Stimulated activated CD8-positive, alpha-beta memory T cell treated with anti-CD3 and anti-CD28 coated beads, Interleukin-4, amount 100 ng/mL, for 24 hours (primary cell): ENCODE measurements at regions not wholly inside any gene's neighbourhood (a gene's known extent, or its start where the extent isn't known, plus 50 kb on each side); places are given as distances from the start of the nearest gene placed in this dataset.
"Not testable (repeated sequence)": the region's sequence is repeated elsewhere in the genome, so short reads cannot be mapped to it uniquely, and the experiment has no call there.

Experiments used
- DNase-seq: peaks from one replicate; pipeline ENCODE4 v3.0.0-alpha.2; 2020; ENCODE audit warnings: low read depth

DNA sequence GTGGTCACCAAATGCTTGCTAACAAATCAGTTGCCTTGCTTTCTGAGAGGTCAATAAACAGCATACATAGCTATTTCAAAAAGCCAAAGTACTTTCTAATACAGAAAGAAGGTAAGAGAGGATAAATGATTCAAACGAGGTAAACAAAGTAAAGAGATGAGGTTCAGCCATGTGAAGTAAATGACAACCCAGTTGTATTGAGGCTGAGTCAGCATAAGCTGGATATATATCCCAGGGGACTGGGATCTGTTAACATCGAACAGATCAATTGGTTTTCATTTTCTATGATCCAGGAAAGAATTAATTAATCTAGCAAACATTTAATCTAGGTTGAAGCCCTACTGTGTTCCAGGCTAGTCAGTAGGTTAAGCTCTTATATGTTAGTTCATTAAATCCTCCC is 97.3 kb upstream of the GRIA3 start:
- DNase-seq: no peak

DNA sequence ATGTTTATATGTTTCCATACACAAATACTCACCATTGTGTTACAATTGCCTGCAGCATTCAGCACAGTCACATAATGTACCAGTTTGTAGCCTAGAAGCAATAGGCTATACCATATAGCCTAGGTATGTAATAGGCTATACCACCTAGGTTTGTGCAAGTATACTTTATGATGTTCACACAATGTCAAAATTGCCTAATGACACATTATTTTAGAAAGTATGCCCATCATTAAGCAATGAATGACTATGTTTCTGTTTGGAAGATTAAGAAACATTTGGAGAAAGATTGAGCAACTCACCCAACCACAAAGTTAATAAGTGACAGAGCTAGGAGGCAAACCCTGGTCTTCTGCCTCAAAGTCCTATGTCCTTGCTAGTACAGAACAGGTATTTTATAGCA is 96.8 kb upstream of the GRIA3 start:
- no peak for DNase-seq

DNA sequence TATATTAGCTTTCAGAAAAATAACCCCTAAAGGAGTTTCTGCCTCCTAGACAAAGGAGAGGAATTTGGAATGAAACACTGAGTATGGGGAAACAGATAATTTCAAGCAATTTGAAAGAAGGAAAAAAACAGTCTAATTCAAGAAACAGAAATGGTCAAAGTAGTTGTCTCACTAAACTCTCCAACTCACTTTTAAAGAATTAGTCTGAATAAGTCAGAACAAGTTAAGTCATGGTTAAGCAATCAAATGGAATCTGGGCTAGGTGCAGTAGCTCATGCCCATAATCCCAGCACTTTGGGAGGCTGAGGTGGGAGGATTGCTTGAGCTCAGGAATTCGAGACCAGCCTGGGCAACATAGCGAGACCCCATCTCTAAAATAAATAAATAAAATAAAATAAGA is 95.7 kb upstream of the GRIA3 start:
- no peak for DNase-seq

DNA sequence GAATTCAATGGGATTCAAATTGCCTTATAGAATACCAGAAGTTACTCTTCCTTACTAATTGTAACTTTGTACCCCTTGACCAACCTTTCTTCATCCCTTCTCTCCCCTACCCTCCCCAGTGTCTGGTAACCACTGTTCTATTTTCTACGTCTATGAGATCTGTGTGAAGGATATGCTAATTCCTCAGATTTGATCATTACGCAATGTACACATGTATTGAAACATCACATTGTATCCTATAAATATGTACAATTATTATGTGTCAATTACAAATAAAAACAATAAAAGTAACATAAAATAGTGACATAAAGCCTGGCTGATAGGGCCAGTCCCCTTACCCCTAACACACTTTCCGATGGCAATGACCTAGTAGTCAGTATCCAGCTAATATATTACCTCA is 95.1 kb upstream of the GRIA3 start:
- DNase-seq: no peak

DNA sequence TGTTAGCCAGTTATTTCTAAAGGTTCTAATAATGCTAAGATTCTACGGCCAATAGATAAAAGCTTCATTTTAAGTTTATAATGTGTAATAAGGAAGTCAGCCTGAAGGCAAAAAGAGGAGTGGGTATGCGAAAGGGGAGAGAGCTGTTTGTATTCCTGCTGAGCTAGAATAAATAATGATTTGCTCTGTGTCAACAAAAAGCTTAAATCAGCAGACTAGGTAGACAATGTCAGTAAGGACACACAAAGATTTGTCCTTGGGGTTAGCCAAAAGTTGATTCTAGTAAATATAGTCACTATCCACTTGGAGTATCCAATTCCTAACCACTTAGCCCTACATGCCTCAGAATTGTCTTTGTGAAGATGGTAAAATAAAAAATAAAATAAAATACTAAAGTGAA is 90.3 kb upstream of the GRIA3 start:
- DNase-seq: no peak

DNA sequence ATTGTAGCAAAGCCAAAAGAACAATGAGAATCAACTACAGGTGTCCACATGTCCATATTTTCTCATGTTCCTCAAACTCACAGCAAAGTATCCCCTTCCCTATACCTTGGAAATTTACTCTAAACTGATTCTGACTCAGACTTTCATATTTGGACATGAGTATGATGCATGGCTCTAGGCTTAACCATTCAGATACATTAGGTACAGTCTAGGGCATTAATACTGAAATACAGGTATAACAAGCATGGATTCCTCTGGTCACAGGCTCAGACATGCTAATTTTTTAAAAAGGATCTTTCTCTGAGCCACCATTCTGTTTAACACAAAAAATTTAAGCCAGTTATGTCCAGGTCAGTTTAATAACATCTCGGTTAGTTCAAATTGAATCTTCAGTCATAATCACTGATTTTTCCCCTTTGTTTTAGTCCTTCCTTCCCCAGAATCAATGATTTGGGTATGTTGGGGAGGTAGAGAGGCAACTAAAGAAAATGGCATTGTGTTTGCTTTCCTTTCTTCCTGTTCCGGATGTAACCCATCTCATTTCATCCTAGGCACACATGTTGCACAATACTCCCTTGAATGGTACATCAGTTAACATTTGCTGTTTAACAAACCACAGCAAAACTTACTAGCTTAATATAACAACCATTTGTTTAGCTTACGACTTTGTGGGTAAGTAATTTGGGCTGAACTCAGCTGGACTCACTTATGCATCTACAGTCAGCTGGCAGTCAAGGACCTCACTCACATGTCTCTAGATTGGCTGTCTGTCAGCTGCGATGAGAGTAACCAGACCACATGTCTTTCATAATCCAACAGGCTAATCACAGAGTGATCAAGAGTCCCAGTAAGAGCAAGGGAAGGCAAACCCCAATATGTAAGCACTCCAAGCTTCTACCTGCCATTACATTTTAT is 75.3 kb upstream of the GRIA3 start:
- no peak for DNase-seq

DNA sequence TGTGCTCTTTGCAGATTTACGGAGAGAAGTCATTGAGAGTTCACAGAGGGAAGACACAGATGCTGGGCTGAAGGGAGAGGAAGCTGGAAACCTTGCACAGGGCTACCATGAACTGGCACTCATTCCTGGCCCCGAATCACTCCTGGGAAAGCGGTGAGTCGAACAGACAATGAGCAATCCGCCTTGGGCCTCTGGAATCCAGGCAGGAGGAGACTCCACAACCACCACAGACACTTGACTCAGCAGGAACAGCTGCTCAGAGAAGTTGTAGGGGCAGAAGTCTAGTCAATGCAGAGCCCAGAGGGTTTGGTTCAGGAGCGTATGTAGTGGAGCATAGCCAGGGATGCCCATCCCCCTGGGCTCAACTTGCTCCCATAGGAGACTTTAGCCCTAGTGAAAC is 62.8 kb upstream of the GRIA3 start:
- no peak for DNase-seq

DNA sequence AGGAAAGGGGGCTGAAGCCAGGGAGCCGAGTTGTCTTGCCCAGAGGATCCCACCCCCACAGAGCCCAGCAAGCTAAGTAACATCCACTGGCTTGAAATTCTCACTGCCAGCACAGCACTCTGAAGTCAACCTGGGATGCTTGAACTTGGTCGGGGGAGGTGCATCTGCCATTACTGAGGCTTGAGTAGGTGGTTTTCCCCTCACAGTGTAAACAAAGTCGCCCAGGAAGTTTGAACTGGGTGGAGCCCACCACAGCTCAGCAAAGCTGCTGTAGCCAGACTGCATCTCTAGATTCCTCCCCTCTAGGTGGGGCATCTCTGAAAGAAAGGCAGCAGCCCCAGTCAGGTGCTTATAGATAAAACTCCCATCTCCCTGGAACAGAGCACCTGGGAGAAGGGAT is 54.3 kb upstream of the GRIA3 start:
- not testable (repeated sequence) for DNase-seq
